Gastrocnemius medialis (tissue), 4 donors: ENCODE measurements at regions not wholly inside any gene's neighbourhood (a gene's known extent, or its start where the extent isn't known, plus 50 kb on each side); places are given as distances from the start of the nearest gene placed in this dataset.

Experiments used
- POLR2A ChIP-seq, 2 donors: fragments of 450-650 bp; IDR thresholded peaks; one replicate each; pipeline ENCODE4 v1.6.1; 2017; ENCODE audit warnings: antibody characterized with exemption in 2 of 2, mild to moderate bottlenecking in 2 of 2, moderate library complexity in 2 of 2
- TF ChIP-seq, protein P1 (sequence below), 5 experiments: fragments of 450-650 bp in 3 of 5; fragments of 200-600 bp in 2 of 5; sonication (generic) in 2 of 5; IDR thresholded peaks in 4 of 5; conservative IDR thresholded peaks in 1 of 5; 1 replicate in 4 of 5; 2 replicates in 1 of 5; pipeline ENCODE4 v1.5.1; 2016 to 2019; ENCODE audit warnings: antibody characterized with exemption in 5 of 5, mild to moderate bottlenecking in 3 of 5, moderate library complexity in 3 of 5

DNA sequence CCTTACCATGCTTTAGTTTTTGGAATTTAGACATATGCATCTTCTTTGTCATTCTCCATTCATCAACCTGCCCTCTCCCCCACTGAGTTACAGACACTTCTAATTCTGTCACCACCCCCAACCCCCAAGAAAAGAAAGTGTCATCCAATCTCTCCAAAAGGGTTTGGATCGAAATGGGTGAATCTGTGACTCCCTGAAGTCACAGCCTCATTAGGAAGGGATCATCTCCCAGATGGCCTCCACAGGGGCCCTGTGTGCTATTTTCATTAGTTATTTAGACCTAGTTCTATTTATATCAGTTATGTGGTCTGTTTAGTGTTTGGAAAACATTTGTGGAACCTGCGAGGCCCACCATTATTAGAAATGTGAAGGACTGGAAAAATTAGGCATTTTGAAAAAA is 191.0 kb upstream of the ATP2B1 start:
- TF ChIP-seq, protein P1, sequence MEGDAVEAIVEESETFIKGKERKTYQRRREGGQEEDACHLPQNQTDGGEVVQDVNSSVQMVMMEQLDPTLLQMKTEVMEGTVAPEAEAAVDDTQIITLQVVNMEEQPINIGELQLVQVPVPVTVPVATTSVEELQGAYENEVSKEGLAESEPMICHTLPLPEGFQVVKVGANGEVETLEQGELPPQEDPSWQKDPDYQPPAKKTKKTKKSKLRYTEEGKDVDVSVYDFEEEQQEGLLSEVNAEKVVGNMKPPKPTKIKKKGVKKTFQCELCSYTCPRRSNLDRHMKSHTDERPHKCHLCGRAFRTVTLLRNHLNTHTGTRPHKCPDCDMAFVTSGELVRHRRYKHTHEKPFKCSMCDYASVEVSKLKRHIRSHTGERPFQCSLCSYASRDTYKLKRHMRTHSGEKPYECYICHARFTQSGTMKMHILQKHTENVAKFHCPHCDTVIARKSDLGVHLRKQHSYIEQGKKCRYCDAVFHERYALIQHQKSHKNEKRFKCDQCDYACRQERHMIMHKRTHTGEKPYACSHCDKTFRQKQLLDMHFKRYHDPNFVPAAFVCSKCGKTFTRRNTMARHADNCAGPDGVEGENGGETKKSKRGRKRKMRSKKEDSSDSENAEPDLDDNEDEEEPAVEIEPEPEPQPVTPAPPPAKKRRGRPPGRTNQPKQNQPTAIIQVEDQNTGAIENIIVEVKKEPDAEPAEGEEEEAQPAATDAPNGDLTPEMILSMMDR (IDR thresholded peaks at IDR 0.05 in 4 of 5, conservative IDR thresholded peaks at IDR 0.05 in 1 of 5) = no peak
- no peak for TF ChIP-seq POLR2A (IDR thresholded peaks at IDR 0.05)
